PC-3 (cell line): ENCODE measurements at regions not wholly inside any gene's neighbourhood (a gene's known extent, or its start where the extent isn't known, plus 50 kb on each side); places are given as distances from the start of the nearest gene placed in this dataset.
"Not testable (repeated sequence)": the region's sequence is repeated elsewhere in the genome, so short reads cannot be mapped to it uniquely, and the experiment has no call there.

Source experiments
- ATAC-seq: fragments of 200-7000 bp; cut with Tn5 transposase; 2 replicates; pipeline ENCODE4 v1.9.1; 2020; ENCODE audit warnings: mild to moderate bottlenecking, moderate library complexity
- BruUV-seq: library from RNA; stranded (reverse); fragments of 400-500 nt; replicated peaks from 2 replicates; lab custom pipeline; 2021; lab: Mats Ljungman, UMichigan
- CTCF ChIA-PET: fragments of 300-600 bp; sonication (Branson Sonifier 250); formaldehyde crosslinking; loops from one replicate; lab custom pipeline; 2022; ENCODE audit warnings: antibody characterized with exemption; lab: Charles Lee
- POLR2A ChIA-PET: fragments of 300-600 bp; sonication (Branson Sonifier 250); formaldehyde crosslinking; loops from one replicate; lab custom pipeline; 2022; ENCODE audit warnings: antibody characterized with exemption; ENCODE audit not compliant: unreplicated experiment; lab: Charles Lee
- DNase-seq: peaks from one replicate; pipeline ENCODE4 v3.0.0-alpha.2; 2015
- H2AFZ ChIP-seq: fragments of 300-600 bp; sonication (generic); 2 replicates; pipeline ENCODE4 v1.6.0; 2016; ENCODE audit warnings: antibody characterized with exemption, low read length
- H3F3A ChIP-seq: fragments of 300-600 bp; sonication (generic); one replicate; pipeline ENCODE4 v1.6.0; 2017; ENCODE audit warnings: antibody characterized with exemption, low read length, control low read depth, mild to moderate bottlenecking; ENCODE audit not compliant: unreplicated experiment
- H3K27ac ChIP-seq: fragments of 300-600 bp; sonication (generic); 2 replicates; pipeline ENCODE4 v1.5.1; 2016; ENCODE audit warnings: mild to moderate bottlenecking, low read length
- H3K27me3 ChIP-seq: fragments of 300-600 bp; sonication (generic); 2 replicates; pipeline ENCODE4 v1.6.1; 2016; ENCODE audit warnings: low read length, mixed read lengths
- H3K36me3 ChIP-seq: fragments of 300-600 bp; sonication (generic); 2 replicates; pipeline ENCODE4 v1.6.1; 2016; ENCODE audit warnings: low read depth, mixed run types, low read length, mixed read lengths
- H3K4me1 ChIP-seq: fragments of 300-600 bp; sonication (generic); 2 replicates; pipeline ENCODE4 v1.5.1; 2016; ENCODE audit warnings: low read length; ENCODE audit not compliant: insufficient read depth
- H3K4me2 ChIP-seq: fragments of 300-600 bp; sonication (generic); 2 replicates; pipeline ENCODE4 v1.6.0; 2016; ENCODE audit warnings: low read length
- H3K4me3 ChIP-seq: fragments of 300-600 bp; sonication (generic); 2 replicates; pipeline ENCODE4 v1.5.1; 2016; ENCODE audit warnings: mild to moderate bottlenecking, low read length, mixed read lengths
- H3K79me2 ChIP-seq: fragments of 300-600 bp; sonication (generic); 2 replicates; pipeline ENCODE4 v1.6.1; 2017; ENCODE audit warnings: low read length, mixed read lengths
- H3K9ac ChIP-seq: fragments of 300-600 bp; sonication (generic); 2 replicates; pipeline ENCODE4 v1.6.0; 2016; ENCODE audit warnings: mild to moderate bottlenecking, low read length
- H3K9me2 ChIP-seq: fragments of 300-600 bp; sonication (generic); replicated peaks from 2 replicates; pipeline ENCODE4 v1.6.1; 2016; ENCODE audit warnings: mixed run types, low read length, mixed read lengths
- H3K9me3 ChIP-seq: fragments of 300-600 bp; sonication (generic); 2 replicates; pipeline ENCODE4 v1.6.1; 2016; ENCODE audit warnings: low read length, mixed read lengths
- H4K20me1 ChIP-seq: fragments of 300-600 bp; sonication (generic); 2 replicates; pipeline ENCODE4 v1.6.1; 2016; ENCODE audit warnings: low read length, mixed read lengths
- EZH2 ChIP-seq: fragments of 300-600 bp; sonication (generic); IDR thresholded peaks from one replicate; pipeline ENCODE4 v1.6.1; 2017; ENCODE audit warnings: antibody characterized with exemption, mild to moderate bottlenecking, low read length; ENCODE audit not compliant: unreplicated experiment
- EZH2phosphoT487 ChIP-seq: fragments of 300-600 bp; sonication (generic); IDR thresholded peaks from 2 replicates; pipeline ENCODE4 v1.6.1; 2018; ENCODE audit warnings: mild to moderate bottlenecking, antibody characterized with exemption, low read length, borderline replicate concordance
- intact Hi-C: fragments of 100-400 bp; cut with micrococcal nuclease; formaldehyde crosslinking; loops from 2 replicates; pipeline ENCODE4 v1.9.0; 2023
- TF ChIP-seq, protein P1 (sequence below): fragments of 300-600 bp; sonication (generic); conservative IDR thresholded peaks from 2 replicates; pipeline ENCODE4 v1.5.1; 2017; ENCODE audit warnings: antibody characterized with exemption, low read depth, mild to moderate bottlenecking, low read length

DNA sequence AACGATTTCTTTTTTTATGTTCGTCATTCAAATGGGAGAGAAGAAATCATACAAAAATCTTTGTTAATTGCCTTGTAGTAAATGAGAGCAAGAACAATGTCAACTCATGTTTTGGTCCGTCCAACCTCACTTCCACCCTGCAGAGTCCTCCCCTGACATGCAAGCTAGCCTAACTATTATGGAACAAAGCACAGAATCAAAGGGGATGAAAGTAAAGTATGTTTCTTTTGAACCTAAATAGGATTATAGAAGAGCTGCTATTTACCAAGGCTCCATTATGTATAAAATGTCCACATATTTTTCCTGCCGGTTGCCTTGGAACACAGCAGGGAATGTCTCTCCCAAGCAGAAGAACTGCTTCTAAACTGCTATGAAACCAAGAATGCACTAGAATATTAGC is 161.1 kb downstream of the MRPS30 start:
- intact Hi-C loops = no loop called here
- Histone ChIP-seq H3K9me3 (peaks cover 7% of the 10 kb centered on the region), H3F3A (no peaks in the 10 kb centered on the region), H3K4me3 (no peak overlapping the region), H3K9me2 (no peaks in the 10 kb centered on the region), H3K4me2 (no peak overlapping the region), H3K36me3 (no peaks in the 10 kb centered on the region), H2AFZ (no peak overlapping the region), H3K27ac (no peak overlapping the region), H3K4me1 (no peaks in the 10 kb centered on the region), H4K20me1 (no peaks in the 10 kb centered on the region), H3K27me3 (no peaks in the 10 kb centered on the region), H3K9ac (no peak overlapping the region), H3K79me2 (no peaks in the 10 kb centered on the region)
- ChIA-PET CTCF (no interaction called here), POLR2A (no interaction called here)
- DNase-seq (no peak), ATAC-seq (no peak)
- no TSS peak for BruUV-seq
- TF ChIP-seq, protein P1, sequence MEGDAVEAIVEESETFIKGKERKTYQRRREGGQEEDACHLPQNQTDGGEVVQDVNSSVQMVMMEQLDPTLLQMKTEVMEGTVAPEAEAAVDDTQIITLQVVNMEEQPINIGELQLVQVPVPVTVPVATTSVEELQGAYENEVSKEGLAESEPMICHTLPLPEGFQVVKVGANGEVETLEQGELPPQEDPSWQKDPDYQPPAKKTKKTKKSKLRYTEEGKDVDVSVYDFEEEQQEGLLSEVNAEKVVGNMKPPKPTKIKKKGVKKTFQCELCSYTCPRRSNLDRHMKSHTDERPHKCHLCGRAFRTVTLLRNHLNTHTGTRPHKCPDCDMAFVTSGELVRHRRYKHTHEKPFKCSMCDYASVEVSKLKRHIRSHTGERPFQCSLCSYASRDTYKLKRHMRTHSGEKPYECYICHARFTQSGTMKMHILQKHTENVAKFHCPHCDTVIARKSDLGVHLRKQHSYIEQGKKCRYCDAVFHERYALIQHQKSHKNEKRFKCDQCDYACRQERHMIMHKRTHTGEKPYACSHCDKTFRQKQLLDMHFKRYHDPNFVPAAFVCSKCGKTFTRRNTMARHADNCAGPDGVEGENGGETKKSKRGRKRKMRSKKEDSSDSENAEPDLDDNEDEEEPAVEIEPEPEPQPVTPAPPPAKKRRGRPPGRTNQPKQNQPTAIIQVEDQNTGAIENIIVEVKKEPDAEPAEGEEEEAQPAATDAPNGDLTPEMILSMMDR = no peak
- TF ChIP-seq EZH2phosphoT487 (no peak), EZH2 (no peak)

DNA sequence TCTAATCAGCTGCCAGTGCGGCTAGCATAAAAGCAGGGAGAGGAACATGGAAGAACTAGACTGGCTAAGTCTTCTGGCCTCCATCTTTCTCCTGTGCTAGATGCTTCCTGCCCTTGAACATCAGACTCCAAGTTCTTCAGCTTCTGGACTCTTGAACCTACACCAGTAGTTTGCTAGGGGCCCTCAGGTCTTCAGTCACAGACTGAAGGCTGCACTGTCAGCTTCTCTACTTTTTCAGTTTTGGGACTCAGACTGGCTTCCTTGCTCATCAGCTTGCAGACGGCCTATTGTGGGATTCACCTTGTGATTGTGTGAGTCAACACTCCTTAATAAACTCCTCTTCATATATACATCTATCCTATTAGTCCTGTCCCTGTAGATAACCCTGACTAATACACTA is 162.2 kb downstream of the MRPS30 start:
- H3K4me2 ChIP-seq, H3K79me2 ChIP-seq, POLR2A ChIA-PET, H3K9me3 ChIP-seq, H3K36me3 ChIP-seq, H3K27ac ChIP-seq, H3K4me1 ChIP-seq, CTCF ChIA-PET, intact Hi-C loops, H4K20me1 ChIP-seq, H2AFZ ChIP-seq, H3K9me2 ChIP-seq, H3K4me3 ChIP-seq, H3K27me3 ChIP-seq, H3K9ac ChIP-seq, H3F3A ChIP-seq, BruUV-seq: not testable (repeated sequence)
- peak; percentile 35; the same call in 1 of the 2 replicates for ATAC-seq
- DNase-seq = peak; percentile 28

DNA sequence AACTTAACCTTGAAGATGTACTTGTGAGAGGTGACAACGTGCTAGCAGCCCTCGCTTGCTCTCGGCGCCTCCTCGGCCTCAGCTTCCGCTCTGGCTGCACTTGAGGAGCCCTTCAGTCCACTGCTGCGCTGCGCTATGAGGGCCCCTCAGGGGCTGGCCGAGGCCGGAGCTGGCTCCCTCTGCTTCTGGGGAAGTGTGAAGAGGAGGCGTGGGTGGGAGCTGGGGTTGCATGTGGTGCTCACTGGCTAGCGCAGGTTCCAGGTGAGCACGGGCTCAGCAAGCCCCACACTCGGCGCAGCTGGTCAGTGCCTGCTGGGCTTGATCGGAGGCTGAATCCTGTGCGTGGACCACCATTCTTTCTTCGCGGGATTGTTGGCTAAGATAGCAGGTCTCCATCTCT is 166.1 kb downstream of the MRPS30 start:
- intact Hi-C loops = no loop called here
- Histone ChIP-seq H3K9me3 (peaks cover 10% of the 10 kb centered on the region; the same call in 1 of the 2 replicates), H3K4me2 (no peak overlapping the region), H3K9me2 (no peaks in the 10 kb centered on the region), H3F3A (no peaks in the 10 kb centered on the region), H4K20me1 (no peaks in the 10 kb centered on the region), H3K36me3 (no peaks in the 10 kb centered on the region), H3K79me2 (no peaks in the 10 kb centered on the region), H3K4me1 (no peaks in the 10 kb centered on the region), H3K4me3 (no peak overlapping the region), H3K27ac (no peak overlapping the region), H3K27me3 (no peaks in the 10 kb centered on the region), H3K9ac (no peak overlapping the region), H2AFZ (no peak overlapping the region)
- no peak for ATAC-seq
- CTCF ChIA-PET = no interaction called here
- POLR2A ChIA-PET = no interaction called here
- no peak for TF ChIP-seq EZH2phosphoT487
- TF ChIP-seq, protein P1 = no peak
- no peak for TF ChIP-seq EZH2
- no peak for DNase-seq
- no TSS peak for BruUV-seq
